CD14-positive monocyte (primary cell): ENCODE measurements at regions not wholly inside any gene's neighbourhood (a gene's known extent, or its start where the extent isn't known, plus 50 kb on each side); places are given as distances from the start of the nearest gene placed in this dataset.

Experiments
- DNase-seq, 3 donors: peaks; one replicate each; pipeline ENCODE4 v3.0.0-alpha.2; 2011 to 2022
- H2AFZ ChIP-seq: 2 replicates; pipeline ENCODE4 v1.6.0; 2012; ENCODE audit warnings: mild to moderate bottlenecking, low read depth, low read length, inconsistent platforms; ENCODE audit not compliant: insufficient read depth, poor library complexity, severe bottlenecking
- H3K27ac ChIP-seq, 2 donors: 1 replicate in 1 of 2; 2 replicates in 1 of 2; pipeline ENCODE4 v1.5.1; 2012 to 2013; ENCODE audit warnings: low read length in 2 of 2, control low read depth in 1 of 2, inconsistent platforms in 1 of 2, low read depth in 1 of 2, mild to moderate bottlenecking in 1 of 2
- H3K27me3 ChIP-seq, 2 donors: one replicate each; pipeline versions ENCODE4 v1.6.0 to v1.6.1; 2011 to 2013; ENCODE audit warnings: low read length in 2 of 2; ENCODE audit not compliant: control insufficient read depth in 2 of 2, insufficient read depth in 2 of 2
- H3K36me3 ChIP-seq, 2 donors: replicated peaks in 1 of 2; 1 replicate in 1 of 2; 2 replicates in 1 of 2; pipeline versions ENCODE4 v1.5.1 to v1.6.1; 2012 to 2013; ENCODE audit warnings: low read length in 2 of 2, control low read depth in 1 of 2, inconsistent platforms in 1 of 2, mild to moderate bottlenecking in 1 of 2; ENCODE audit not compliant: insufficient read depth in 2 of 2, control insufficient read depth in 1 of 2
- H3K4me1 ChIP-seq, 2 donors: 1 replicate in 1 of 2; 2 replicates in 1 of 2; pipeline versions ENCODE4 v1.5.1 to v1.6.1; 2012 to 2013; ENCODE audit warnings: low read length in 2 of 2, control low read depth in 1 of 2, inconsistent platforms in 1 of 2, mild to moderate bottlenecking in 1 of 2, moderate library complexity in 1 of 2; ENCODE audit not compliant: insufficient read depth in 2 of 2, control insufficient read depth in 1 of 2
- H3K4me2 ChIP-seq: replicated peaks from 2 replicates; pipeline ENCODE3; 2012; ENCODE audit warnings: low read length, moderate library complexity, mild to moderate bottlenecking; ENCODE audit not compliant: poor library complexity, severe bottlenecking; ENCODE audit errors: extremely low read depth
- H3K4me3 ChIP-seq, 3 experiments: fragments of 200-600 bp in 1 of 3; sonication (generic) in 1 of 3; replicated peaks in 1 of 3; 1 replicate in 2 of 3; 2 replicates in 1 of 3; pipeline ENCODE4 v1.5.1; 2011 to 2013; ENCODE audit warnings: low read length in 3 of 3, mild to moderate bottlenecking in 3 of 3, control low read depth in 2 of 3, low read depth in 2 of 3, inconsistent platforms in 1 of 3, moderate library complexity in 1 of 3
- H3K79me2 ChIP-seq: 2 replicates; pipeline ENCODE4 v1.6.0; 2012; ENCODE audit warnings: mild to moderate bottlenecking, control low read depth, inconsistent platforms, low read length, moderate library complexity; ENCODE audit not compliant: insufficient read depth
- H3K9ac ChIP-seq: 2 replicates; pipeline ENCODE4 v1.6.0; 2017; ENCODE audit warnings: low read length, mild to moderate bottlenecking; ENCODE audit not compliant: insufficient read depth, poor library complexity, severe bottlenecking
- H3K9me3 ChIP-seq, 2 donors: replicated peaks in 1 of 2; 1 replicate in 1 of 2; 2 replicates in 1 of 2; pipeline versions ENCODE4 v1.5.1 to v1.6.1; 2012 to 2013; ENCODE audit warnings: low read length in 2 of 2, control low read depth in 1 of 2; ENCODE audit not compliant: control insufficient read depth in 1 of 2, insufficient read depth in 1 of 2
- H4K20me1 ChIP-seq: 2 replicates; pipeline ENCODE4 v1.6.0; 2012; ENCODE audit warnings: mild to moderate bottlenecking, low read length, control low read depth, moderate library complexity; ENCODE audit not compliant: insufficient read depth
- H3K27ac Mint-ChIP-seq, 7 donors: one replicate each; pipeline ENCODE4 v1.8.0; 2020; ENCODE audit warnings: mild to moderate bottlenecking in 7 of 7, mixed read lengths in 7 of 7, moderate library complexity in 6 of 7, inconsistent platforms in 2 of 7
- H3K27me3 Mint-ChIP-seq, 3 donors: one replicate each; pipeline ENCODE4 v1.8.0; 2021 to 2022; ENCODE audit warnings: low read depth in 3 of 3, mild to moderate bottlenecking in 3 of 3, mixed read lengths in 3 of 3, moderate library complexity in 3 of 3, inconsistent platforms in 1 of 3
- H3K36me3 Mint-ChIP-seq, 2 donors: one replicate each; pipeline ENCODE4 v1.8.0; 2020; ENCODE audit warnings: mixed read lengths in 2 of 2, inconsistent platforms in 1 of 2, mild to moderate bottlenecking in 1 of 2
- H3K4me1 Mint-ChIP-seq: one replicate; pipeline ENCODE4 v1.8.0; 2020; ENCODE audit warnings: mild to moderate bottlenecking, mixed read lengths
- H3K4me3 Mint-ChIP-seq, 2 donors: one replicate each; pipeline ENCODE4 v1.8.0; 2020; ENCODE audit warnings: mild to moderate bottlenecking in 2 of 2, mixed read lengths in 2 of 2, moderate library complexity in 1 of 2
- H3K9me3 Mint-ChIP-seq, 7 donors: one replicate each; pipeline ENCODE4 v1.8.0; 2020 to 2022; ENCODE audit warnings: mixed read lengths in 7 of 7, mild to moderate bottlenecking in 6 of 7, moderate library complexity in 6 of 7, inconsistent platforms in 2 of 7
- CTCF ChIP-seq: fragments of 200-600 bp; IDR thresholded peaks from one replicate; pipeline ENCODE4 v1.8.0; 2022; ENCODE audit warnings: antibody characterized with exemption, mild to moderate bottlenecking
- WGBS: methylation state at CpG from one replicate; pipeline ENCODE4 v1.1.5; 2013; ENCODE audit warnings: missing lambda C conversion rate; ENCODE audit not compliant: insufficient coverage; 5-methylcytosine and 5-hydroxymethylcytosine counted together
- intact Hi-C, 2 donors: fragments of 100-400 bp; cut with micrococcal nuclease; formaldehyde crosslinking; loops; one replicate each; pipeline versions ENCODE4 v1.15.0 to v1.15.1; 2023

GRCh38 chr7:52197221-52197620 lies 838.2 kb upstream of the POM121L12 start:
- no CpG with 5 or more reads among the region's 1 CpG for WGBS
- Mint-ChIP-seq H3K4me3 (no peak overlapping the region), H3K36me3 (no peaks in the 10 kb centered on the region), H3K9me3 (peaks cover 0 to 9% (median 7%) of the 10 kb centered on the region in 7 donors), H3K27me3 (no peaks in the 10 kb centered on the region), H3K4me1 (no peaks in the 10 kb centered on the region), H3K27ac (no peak overlapping the region)
- H3K9me3 ChIP-seq, result peaks cover 14 to 17% of the 10 kb centered on the region in 2 donors
- H3K27me3 ChIP-seq, result no peaks in the 10 kb centered on the region
- no peaks in the 10 kb centered on the region for H3K36me3 ChIP-seq
- no peak overlapping the region for H2AFZ ChIP-seq
- no peak overlapping the region for H3K4me2 ChIP-seq
- H4K20me1 ChIP-seq, result no peaks in the 10 kb centered on the region
- H3K4me3 ChIP-seq, result no peak overlapping the region
- no peak overlapping the region for H3K27ac ChIP-seq
- H3K4me1 ChIP-seq, result no peaks in the 10 kb centered on the region
- intact Hi-C loops, result no loop called here
- no peaks in the 10 kb centered on the region for H3K79me2 ChIP-seq
- no peak overlapping the region for H3K9ac ChIP-seq
- no peak for DNase-seq
- no peak for TF ChIP-seq CTCF

- H3K9me3 Mint-ChIP-seq, result peaks cover 0 to 9% (median 3%) of the 10 kb centered on the region in 7 donors
- H3K4me3 Mint-ChIP-seq, result no peak overlapping the region
- no peak overlapping the region for H3K9ac ChIP-seq
- no peaks in the 10 kb centered on the region for H3K36me3 Mint-ChIP-seq
- peaks cover 9 to 11% of the 10 kb centered on the region in 2 donors for H3K9me3 ChIP-seq
- H3K4me2 ChIP-seq, result no peak overlapping the region
- no peak overlapping the region for H3K27ac ChIP-seq
- H4K20me1 ChIP-seq, result no peaks in the 10 kb centered on the region
- no peaks in the 10 kb centered on the region for H3K4me1 Mint-ChIP-seq
- DNase-seq, result no peak
- H3K4me3 ChIP-seq, result no peak overlapping the region
- WGBS, result no CpG with 5 or more reads among the region's 4 CpGs
- no peak overlapping the region for H3K27ac Mint-ChIP-seq
- no peaks in the 10 kb centered on the region for H3K79me2 ChIP-seq
- no peaks in the 10 kb centered on the region for H3K27me3 ChIP-seq
- intact Hi-C loops, result no loop called here
- H3K4me1 ChIP-seq, result no peaks in the 10 kb centered on the region
- H3K36me3 ChIP-seq, result no peaks in the 10 kb centered on the region
- H3K27me3 Mint-ChIP-seq, result no peaks in the 10 kb centered on the region
- TF ChIP-seq CTCF, result no peak
- H2AFZ ChIP-seq, result no peak overlapping the region
Observed at GRCh38 chr7:52195664-52196063, 839.8 kb upstream of the POM121L12 start.
